H1 (cell line): ENCODE measurements at regions not wholly inside any gene's neighbourhood (a gene's known extent, or its start where the extent isn't known, plus 50 kb on each side); places are given as distances from the start of the nearest gene placed in this dataset.

Experiments used
- BACH1 ChIP-seq: IDR thresholded peaks from 2 replicates; pipeline ENCODE4 v1.6.1; 2012; ENCODE audit warnings: low read length, improper control_type of control experiment
- CTCF ChIP-seq, 3 experiments: IDR thresholded peaks; 1 replicate in 2 of 3; 2 replicates in 1 of 3; pipeline versions ENCODE4 v1.5.1 to v1.6.1; 2011; ENCODE audit warnings: low read length in 3 of 3, mild to moderate bottlenecking in 3 of 3, inconsistent platforms in 2 of 3, low read depth in 1 of 3, moderate library complexity in 1 of 3; ENCODE audit not compliant: insufficient read depth in 1 of 3; ENCODE audit errors: control extremely low read depth in 1 of 3
- EZH2 ChIP-seq: fragments of 200-600 bp; sonication (generic); IDR thresholded peaks from 2 replicates; pipeline ENCODE4 v1.7.1; 2012; ENCODE audit warnings: low read depth, mild to moderate bottlenecking, moderate library complexity, low read length, inconsistent platforms; ENCODE audit not compliant: severe bottlenecking
- FOSL1 ChIP-seq: IDR thresholded peaks from 2 replicates; pipeline ENCODE4 v1.6.1; 2011; ENCODE audit warnings: mild to moderate bottlenecking, low read depth, low read length, moderate library complexity; ENCODE audit not compliant: insufficient read depth
- GABPA ChIP-seq: IDR thresholded peaks from 2 replicates; pipeline ENCODE4 v1.6.1; 2011; ENCODE audit warnings: mild to moderate bottlenecking, low read length, moderate library complexity, borderline replicate concordance; ENCODE audit not compliant: insufficient read depth
- POLR2A ChIP-seq, 2 experiments: IDR thresholded peaks; 1 replicate in 1 of 2; 2 replicates in 1 of 2; pipeline ENCODE4 v1.6.1; 2011; ENCODE audit warnings: low read depth in 2 of 2, low read length in 2 of 2, mild to moderate bottlenecking in 2 of 2; ENCODE audit errors: control extremely low read depth in 1 of 2
- POLR2AphosphoS5 ChIP-seq: IDR thresholded peaks from 2 replicates; pipeline ENCODE4 v1.6.1; 2011; ENCODE audit warnings: low read depth, low read length
- RAD21 ChIP-seq, 2 experiments: IDR thresholded peaks in 1 of 2; conservative IDR thresholded peaks in 1 of 2; 2 replicates each; pipeline ENCODE4 v1.6.1; 2011; ENCODE audit warnings: low read depth in 2 of 2, low read length in 2 of 2, improper control_type of control experiment in 1 of 2, inconsistent platforms in 1 of 2, mild to moderate bottlenecking in 1 of 2, moderate library complexity in 1 of 2
- SIN3A ChIP-seq, 2 experiments: IDR thresholded peaks in 1 of 2; conservative IDR thresholded peaks in 1 of 2; 2 replicates each; pipeline ENCODE4 v1.6.1; 2011 to 2012; ENCODE audit warnings: low read length in 2 of 2, improper control_type of control experiment in 1 of 2, low read depth in 1 of 2, mild to moderate bottlenecking in 1 of 2
- SP1 ChIP-seq: IDR thresholded peaks from 2 replicates; pipeline ENCODE4 v1.6.1; 2011; ENCODE audit warnings: low read depth, low read length
- YY1 ChIP-seq: IDR thresholded peaks from 2 replicates; pipeline ENCODE4 v1.6.1; 2011; ENCODE audit warnings: low read depth, mild to moderate bottlenecking, low read length

GRCh38 chr4:19092797-19093196, 1071.2 kb upstream of the LCORL start:
- TF ChIP-seq BACH1 (no peak), CTCF (IDR thresholded peaks at IDR 0.05; ENCODE audit: control extremely low read depth in 1 of 3, insufficient read depth in 1 of 3, low read depth in 1 of 3, low read length in 3 of 3) (no peak), SP1 (no peak), RAD21 (IDR thresholded peaks at IDR 0.05 in 1 of 2, conservative IDR thresholded peaks at IDR 0.05 in 1 of 2; ENCODE audit: low read depth in 2 of 2, low read length in 2 of 2) (no peak), POLR2A (IDR thresholded peaks at IDR 0.05; ENCODE audit: control extremely low read depth in 1 of 2, low read depth in 2 of 2, low read length in 2 of 2) (no peak), POLR2AphosphoS5 (no peak), GABPA (no peak), FOSL1 (no peak), SIN3A (conservative IDR thresholded peaks at IDR 0.05 in 1 of 2, IDR thresholded peaks at IDR 0.05 in 1 of 2; ENCODE audit: low read depth in 1 of 2, low read length in 2 of 2) (no peak), YY1 (no peak), EZH2 (no peak)
